Activated naive CD4-positive, alpha-beta T cell treated with anti-CD3 and anti-CD28 coated beads, Interleukin-2, amount 50 U/mL, for 72 hours (primary cell): ENCODE measurements at regions not wholly inside any gene's neighbourhood (a gene's known extent, or its start where the extent isn't known, plus 50 kb on each side); places are given as distances from the start of the nearest gene placed in this dataset.

ENCODE experiments used
- ATAC-seq, 2 donors: fragments of 150-1000 bp; cut with Tn5 transposase; 2 replicates each; pipeline ENCODE4 v1.10.0; 2021; ENCODE audit warnings: mild to moderate bottlenecking in 2 of 2, moderate library complexity in 2 of 2
- DNase-seq, 2 donors: peaks; one replicate each; pipeline ENCODE4 v3.0.0; 2021 to 2022; ENCODE audit warnings: low spot score in 2 of 2
- H3K27ac Mint-ChIP-seq, 2 donors: one replicate each; pipeline ENCODE4 v1.8.0; 2022; ENCODE audit warnings: mild to moderate bottlenecking in 2 of 2, mixed read lengths in 2 of 2
- H3K36me3 Mint-ChIP-seq, 2 donors: one replicate each; pipeline ENCODE4 v1.8.0; 2022; ENCODE audit warnings: mixed read lengths in 2 of 2
- H3K9me3 Mint-ChIP-seq, 2 donors: one replicate each; pipeline ENCODE4 v1.8.0; 2022; ENCODE audit warnings: mixed read lengths in 2 of 2

DNA sequence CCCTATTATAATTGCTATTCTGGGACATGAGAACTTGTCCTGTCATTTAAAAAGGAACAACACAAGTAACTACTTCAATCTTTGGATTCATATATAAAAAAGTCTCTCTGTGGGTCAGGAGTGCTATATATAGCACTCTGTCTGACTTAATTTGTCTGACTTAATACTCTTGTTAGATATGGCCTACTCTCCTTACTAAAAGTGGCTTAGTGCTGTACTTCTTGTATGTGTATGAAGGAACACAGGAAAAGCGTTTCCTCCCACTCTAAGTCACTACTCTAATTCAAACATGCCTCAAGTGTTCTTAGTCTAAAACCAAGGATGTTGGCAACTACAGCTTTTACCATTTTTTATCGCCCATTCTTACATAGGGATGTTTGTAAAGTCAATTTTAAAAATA is 255.2 kb upstream of the ROBO1 start:
- no peak for ATAC-seq
- no peak for DNase-seq
- H3K36me3 Mint-ChIP-seq: peaks cover 0 to 4% of the 10 kb centered on the region in 2 donors
- no peak overlapping the region for H3K27ac Mint-ChIP-seq
- peaks cover 8 to 15% of the 10 kb centered on the region in 2 donors for H3K9me3 Mint-ChIP-seq

DNA sequence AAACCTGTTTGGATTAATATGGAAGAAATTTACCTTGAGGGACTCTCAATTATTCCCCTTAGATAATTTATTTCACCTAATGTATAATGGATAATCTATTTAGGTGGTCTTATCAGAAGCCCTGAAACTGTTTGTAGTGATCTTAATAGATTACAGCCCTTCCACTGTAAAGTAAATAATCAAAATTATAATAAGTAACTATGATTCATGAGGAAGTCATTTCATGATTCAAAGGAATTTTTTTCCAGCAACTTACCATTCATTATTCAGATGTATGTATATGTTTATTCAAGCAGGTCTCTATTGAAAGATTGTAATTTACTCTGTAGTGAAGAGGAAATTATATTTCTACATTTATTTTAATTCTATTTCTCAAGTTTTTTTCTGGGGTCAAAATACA is 250.6 kb upstream of the ROBO1 start:
- DNase-seq (no peak), ATAC-seq (no peak)
- H3K9me3 Mint-ChIP-seq: peaks cover 9 to 10% of the 10 kb centered on the region in 2 donors
- H3K27ac Mint-ChIP-seq: no peak overlapping the region
- H3K36me3 Mint-ChIP-seq: no peaks in the 10 kb centered on the region

DNA sequence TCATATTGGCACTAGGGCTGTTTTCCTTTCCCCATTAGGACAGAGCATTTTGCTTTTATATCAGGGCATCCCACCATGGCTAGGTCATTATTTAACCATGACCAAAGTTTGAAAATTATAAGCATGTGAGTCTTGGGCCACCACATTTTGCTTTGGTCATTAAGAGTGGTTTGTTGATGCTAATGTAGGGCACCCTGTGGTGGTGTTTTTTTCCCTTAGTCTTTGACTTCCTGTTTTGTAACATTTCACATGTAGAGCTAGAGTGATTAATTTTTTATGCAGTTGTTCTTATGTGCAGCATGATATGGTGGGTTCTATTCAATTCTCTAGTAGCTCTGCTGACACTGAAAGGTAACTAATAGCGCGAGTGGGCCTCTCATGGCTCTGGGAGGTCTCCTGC is 249.6 kb upstream of the ROBO1 start:
- Mint-ChIP-seq H3K27ac (no peak overlapping the region), H3K9me3 (peaks cover 11% of the 10 kb centered on the region in 2 donors), H3K36me3 (no peaks in the 10 kb centered on the region)
- DNase-seq (no peak), ATAC-seq (no peak)

DNA sequence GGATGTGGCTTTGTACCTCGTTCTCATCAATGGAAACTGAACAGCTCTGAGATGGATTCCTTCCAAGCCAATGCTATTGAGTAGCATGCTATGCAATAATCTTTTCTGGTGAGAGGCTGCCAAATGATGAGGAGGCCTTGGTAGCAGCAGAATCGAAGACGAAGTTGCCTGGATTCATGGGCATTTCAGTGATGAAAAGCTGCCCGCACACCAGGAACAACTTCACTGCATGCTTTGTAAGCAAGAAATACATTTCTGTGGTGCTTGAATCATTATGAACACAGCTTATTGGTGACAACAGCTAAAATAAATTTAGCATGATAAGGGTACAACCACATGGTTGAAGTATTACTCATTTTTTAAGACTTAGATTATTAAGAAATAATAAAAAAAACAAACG is 246.8 kb upstream of the ROBO1 start:
- DNase-seq (no peak), ATAC-seq (no peak)
- Mint-ChIP-seq H3K27ac (no peak overlapping the region), H3K36me3 (no peaks in the 10 kb centered on the region), H3K9me3 (peaks cover 8 to 9% of the 10 kb centered on the region in 2 donors)

DNA sequence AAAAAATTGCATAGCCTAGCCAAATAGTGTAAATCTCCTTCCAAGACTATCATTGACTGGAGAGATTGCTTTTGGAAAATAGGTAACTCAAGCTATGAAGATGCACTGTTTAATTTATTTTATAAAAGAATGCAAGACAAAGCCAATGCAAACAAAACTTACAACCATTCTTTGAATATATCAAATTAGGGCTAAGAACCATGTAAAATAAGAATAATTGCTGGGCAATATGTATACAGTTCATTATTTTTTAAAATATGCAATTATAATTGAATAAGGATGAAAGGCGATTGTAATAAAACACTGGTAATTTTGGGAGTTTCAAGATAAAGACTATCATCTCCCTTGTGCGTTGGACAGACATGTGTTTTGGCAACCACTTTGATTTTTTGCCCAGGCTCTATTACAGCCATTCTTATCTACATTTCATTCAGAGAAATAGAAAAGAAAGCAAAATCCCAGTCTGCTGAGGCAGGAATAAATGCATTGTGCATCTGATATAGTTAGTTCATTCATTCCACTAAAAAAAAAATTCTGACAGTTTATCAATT is 242.3 kb upstream of the ROBO1 start:
- DNase-seq (no peak), ATAC-seq (no peak)
- no peak overlapping the region for H3K27ac Mint-ChIP-seq
- no peaks in the 10 kb centered on the region for H3K36me3 Mint-ChIP-seq
- H3K9me3 Mint-ChIP-seq: peaks cover 14 to 16% of the 10 kb centered on the region in 2 donors

DNA sequence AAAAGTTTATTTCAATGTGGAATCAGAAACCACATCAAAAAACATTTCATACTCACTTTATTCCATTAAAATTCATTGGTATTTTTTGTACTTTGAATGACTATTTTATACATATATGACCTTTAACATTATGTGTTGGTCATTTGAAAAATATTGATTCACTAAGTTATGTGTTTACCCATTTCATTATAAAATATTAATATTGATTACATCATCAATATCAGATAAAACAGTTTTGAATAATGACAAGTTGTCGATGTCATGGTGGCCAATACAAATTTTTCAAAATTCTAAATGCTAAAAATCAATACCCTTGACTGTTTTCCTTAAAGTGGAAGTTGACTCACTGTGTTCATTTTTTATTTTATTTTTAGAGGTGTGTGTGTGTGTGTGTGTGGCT is 239.7 kb upstream of the ROBO1 start:
- H3K36me3 Mint-ChIP-seq: no peaks in the 10 kb centered on the region
- no peak overlapping the region for H3K27ac Mint-ChIP-seq
- ATAC-seq (no peak), DNase-seq (no peak)
- peaks cover 16 to 18% of the 10 kb centered on the region in 2 donors for H3K9me3 Mint-ChIP-seq

DNA sequence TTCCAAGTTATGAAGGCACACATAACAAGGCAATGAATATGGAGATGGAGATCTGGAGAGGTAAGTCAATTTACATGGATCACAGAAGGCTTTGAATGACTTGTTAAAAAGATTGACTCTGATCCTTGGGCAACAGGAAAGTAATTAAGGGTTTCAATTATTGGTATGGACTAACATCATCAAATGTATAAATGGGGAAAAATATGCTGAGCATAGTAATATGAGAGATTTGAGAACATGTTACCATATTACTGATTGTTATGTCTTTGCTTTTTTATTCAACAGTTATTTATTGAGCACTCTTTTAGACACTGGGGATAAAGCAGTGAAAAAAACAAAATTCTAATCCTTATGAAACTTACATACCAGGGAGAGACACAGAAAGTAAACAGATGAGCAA is 238.5 kb upstream of the ROBO1 start:
- ATAC-seq: no peak
- no peak overlapping the region for H3K27ac Mint-ChIP-seq
- peaks cover 13% of the 10 kb centered on the region in 2 donors for H3K9me3 Mint-ChIP-seq
- H3K36me3 Mint-ChIP-seq: no peaks in the 10 kb centered on the region
- DNase-seq: no peak

DNA sequence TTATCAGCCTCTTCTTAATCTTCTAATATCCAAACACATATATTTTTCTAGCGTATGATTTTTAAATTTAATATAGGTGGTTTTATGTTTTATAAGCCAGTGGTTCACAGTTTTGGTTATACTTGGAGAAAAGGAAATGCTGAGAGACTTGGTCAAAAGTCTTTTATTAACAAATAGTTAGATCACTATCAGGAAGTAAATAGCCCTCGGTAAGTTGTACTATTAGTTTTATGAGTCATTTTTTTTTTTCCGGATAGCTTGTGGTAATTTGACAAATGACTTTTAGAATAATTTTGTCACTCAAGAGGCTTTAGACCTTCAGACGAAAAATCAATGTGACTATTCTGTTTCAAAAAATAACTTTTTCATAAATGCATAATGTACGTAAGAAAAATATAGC is 232.2 kb upstream of the ROBO1 start:
- ATAC-seq (no peak), DNase-seq (no peak)
- peaks cover 4 to 10% of the 10 kb centered on the region in 2 donors for H3K9me3 Mint-ChIP-seq
- H3K27ac Mint-ChIP-seq: no peak overlapping the region
- H3K36me3 Mint-ChIP-seq: no peaks in the 10 kb centered on the region

DNA sequence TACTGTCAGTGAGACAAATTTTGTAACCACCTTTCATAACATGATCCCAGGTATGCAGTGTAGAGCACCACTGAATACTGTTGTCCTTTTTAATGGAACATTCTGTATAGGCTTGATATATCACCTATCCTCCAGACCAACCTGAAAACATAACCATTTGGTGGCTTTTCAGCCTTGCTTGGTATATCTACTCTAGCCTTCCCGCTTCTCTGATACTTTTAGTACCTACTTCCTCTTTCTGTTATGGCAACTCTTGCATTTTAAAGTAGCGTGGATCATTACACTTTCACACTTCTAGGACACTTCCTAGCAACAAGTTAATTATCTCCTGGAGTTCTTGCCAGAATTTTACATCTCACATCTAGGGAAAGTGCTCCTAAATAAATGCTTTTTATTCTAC is 226.6 kb upstream of the ROBO1 start:
- no peak overlapping the region for H3K27ac Mint-ChIP-seq
- DNase-seq (no peak), ATAC-seq (no peak)
- peaks cover 14 to 18% of the 10 kb centered on the region in 2 donors for H3K9me3 Mint-ChIP-seq
- H3K36me3 Mint-ChIP-seq: no peaks in the 10 kb centered on the region

DNA sequence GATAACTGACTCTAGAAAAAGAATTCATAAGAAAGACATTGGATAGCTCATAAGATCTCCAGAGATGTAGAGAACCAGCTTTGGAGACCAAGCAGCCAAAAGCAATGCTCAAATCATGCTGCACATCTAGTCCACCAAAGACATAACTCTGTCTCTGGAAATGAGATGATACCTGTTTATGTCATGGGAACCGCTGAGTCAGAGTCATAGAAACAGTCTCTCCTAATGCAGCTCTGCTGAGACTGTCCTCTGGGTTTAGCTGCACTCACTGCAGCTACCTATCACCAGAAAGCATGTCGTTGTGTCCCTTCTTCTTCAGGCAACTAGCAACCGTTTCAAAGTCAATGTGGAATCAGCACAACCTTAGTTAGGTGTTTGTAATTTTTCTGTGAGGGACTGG is 218.5 kb upstream of the ROBO1 start:
- H3K27ac Mint-ChIP-seq: no peak overlapping the region
- ATAC-seq: no peak
- peaks cover 18 to 19% of the 10 kb centered on the region in 2 donors for H3K9me3 Mint-ChIP-seq
- H3K36me3 Mint-ChIP-seq: peaks cover 0 to 5% of the 10 kb centered on the region in 2 donors
- DNase-seq: no peak

DNA sequence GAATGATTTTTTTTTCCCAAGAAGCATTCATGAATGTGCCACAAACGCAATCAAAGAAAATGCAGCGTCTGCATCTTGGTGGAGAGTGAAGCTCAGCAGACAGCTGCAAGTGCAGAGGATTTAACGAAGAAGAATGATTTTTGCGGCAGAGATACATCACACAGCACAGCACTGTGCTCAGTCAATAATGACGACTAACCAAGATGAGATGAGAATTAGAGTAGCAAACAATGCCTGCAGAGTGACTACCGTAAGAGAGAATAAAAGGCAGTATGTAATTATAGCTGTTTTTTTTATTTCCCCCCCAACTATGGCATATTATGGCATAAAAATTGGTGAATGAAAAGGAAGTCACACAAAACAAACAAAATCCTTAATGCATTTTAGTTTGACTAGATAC is 218.0 kb upstream of the ROBO1 start:
- no peak for ATAC-seq
- Mint-ChIP-seq H3K27ac (no peak overlapping the region), H3K36me3 (peaks cover 0 to 5% of the 10 kb centered on the region in 2 donors), H3K9me3 (peaks cover 18 to 19% of the 10 kb centered on the region in 2 donors)
- no peak for DNase-seq

DNA sequence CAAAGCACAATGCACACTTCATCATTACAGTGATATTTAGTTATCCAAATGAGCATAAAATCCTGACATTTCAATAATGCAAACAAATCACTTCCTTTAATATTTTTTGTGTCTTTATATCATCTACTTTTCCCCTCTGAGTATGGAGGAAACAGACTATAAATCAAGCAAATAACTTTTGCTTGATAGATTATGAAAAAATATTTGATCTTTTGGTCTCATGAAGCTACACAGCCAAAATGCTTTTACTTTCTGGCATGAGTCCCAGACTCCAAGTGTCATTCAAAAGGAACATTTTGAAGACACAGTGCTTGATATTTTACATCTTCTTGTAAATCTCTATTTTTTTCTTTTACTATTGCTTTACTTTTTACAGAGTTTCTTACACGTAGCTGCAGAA is 215.3 kb upstream of the ROBO1 start:
- ATAC-seq (no peak), DNase-seq (no peak)
- Mint-ChIP-seq H3K36me3 (no peaks in the 10 kb centered on the region), H3K27ac (no peak overlapping the region), H3K9me3 (peaks cover 20 to 21% of the 10 kb centered on the region in 2 donors)

DNA sequence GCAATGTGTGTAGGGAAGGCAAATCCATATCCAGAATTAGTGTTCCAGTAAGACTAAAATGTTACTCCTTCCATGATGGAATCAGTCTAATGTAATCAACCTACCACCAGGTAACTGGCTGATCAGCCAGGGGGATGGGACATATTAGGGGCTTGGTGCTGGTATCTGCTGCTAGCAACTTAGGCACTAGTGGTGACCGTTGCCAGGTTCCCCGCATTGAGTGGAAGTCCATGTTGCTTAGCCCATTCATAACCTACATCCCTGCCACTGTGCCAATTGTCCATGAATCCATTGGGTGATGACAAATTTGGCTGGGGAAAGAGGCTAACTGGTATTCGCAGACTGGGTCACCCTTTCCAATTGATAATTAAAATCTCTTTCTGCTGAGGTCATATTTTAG is 212.2 kb upstream of the ROBO1 start:
- Mint-ChIP-seq H3K36me3 (peaks cover 0 to 9% of the 10 kb centered on the region in 2 donors), H3K9me3 (peaks cover 31 to 32% of the 10 kb centered on the region in 2 donors), H3K27ac (no peak overlapping the region)
- ATAC-seq (no peak), DNase-seq (no peak)

DNA sequence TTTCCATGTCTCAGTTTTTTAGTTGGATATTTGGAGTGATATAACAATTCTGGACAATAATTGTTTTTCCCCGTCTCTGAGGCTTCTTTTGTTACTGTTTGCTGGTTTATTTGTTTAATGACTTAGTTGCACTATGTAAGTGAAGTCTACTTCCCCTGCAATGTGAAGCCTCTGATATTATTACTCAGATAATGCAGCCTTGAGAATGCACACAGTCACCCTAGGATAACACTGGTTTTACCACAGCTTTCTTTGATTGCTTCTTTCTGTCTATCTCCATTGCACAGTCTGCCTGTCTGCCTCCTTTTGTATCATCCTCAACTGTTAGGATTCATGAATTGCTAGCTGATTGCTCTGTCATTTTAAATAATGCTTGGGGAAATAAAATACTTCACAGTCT is 208.7 kb upstream of the ROBO1 start:
- Mint-ChIP-seq H3K36me3 (peaks cover 0 to 9% of the 10 kb centered on the region in 2 donors), H3K9me3 (peaks cover 26 to 31% of the 10 kb centered on the region in 2 donors), H3K27ac (no peak overlapping the region)
- DNase-seq (no peak), ATAC-seq (no peak)

DNA sequence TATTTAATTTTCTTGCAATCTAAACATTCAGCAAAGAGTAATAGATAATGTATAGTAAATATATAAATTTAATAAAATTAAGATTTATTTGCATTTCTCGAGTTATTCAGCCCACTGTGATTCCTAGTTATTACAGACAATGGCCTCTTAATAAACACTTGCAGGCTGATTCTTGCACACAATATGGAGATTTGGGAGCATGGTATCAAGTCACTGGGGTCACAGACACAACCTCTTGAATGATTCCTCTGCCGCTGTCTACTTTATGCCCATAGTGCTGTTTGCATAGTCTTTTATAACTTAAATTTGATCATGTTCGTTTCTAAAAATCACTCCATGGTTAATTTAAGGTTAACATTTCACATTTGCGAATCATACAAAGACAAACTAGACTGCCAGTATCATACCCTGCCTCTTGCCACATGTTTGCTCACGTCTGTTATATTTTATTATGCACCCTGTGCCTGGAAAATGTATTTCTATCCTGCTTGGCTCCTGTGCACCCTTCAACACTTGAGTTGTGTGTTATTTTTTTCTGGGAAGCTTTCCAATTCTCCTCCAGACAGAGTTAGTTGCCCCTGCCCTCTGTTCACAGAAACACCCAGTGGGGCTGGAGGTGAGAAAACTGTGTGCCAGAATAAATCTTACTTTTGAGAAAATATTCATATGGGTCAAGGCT is 206.3 kb upstream of the ROBO1 start:
- no peak for ATAC-seq
- no peak for DNase-seq
- no peak overlapping the region for H3K27ac Mint-ChIP-seq
- H3K9me3 Mint-ChIP-seq: peaks cover 24 to 36% of the 10 kb centered on the region in 2 donors
- peaks cover 0 to 9% of the 10 kb centered on the region in 2 donors for H3K36me3 Mint-ChIP-seq

DNA sequence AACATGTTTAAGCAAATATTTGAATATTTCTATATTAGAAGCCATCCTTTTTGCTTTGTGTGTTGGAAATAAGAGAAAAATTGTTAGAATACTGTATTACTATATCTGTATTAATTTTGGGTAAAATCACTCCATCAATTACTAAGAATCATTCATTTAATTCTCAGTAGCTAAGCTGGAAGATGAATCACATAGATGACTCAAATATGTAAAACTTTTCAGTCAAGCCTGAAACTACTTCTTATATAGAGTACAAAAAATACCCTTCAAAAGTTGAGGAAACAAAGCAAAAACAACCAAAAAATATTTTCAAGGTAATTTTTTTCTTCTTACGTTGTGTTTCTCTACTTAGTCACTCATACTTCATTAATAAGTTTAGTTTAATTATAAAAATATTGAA is 205.7 kb upstream of the ROBO1 start:
- ATAC-seq: no peak
- Mint-ChIP-seq H3K9me3 (peaks cover 22 to 34% of the 10 kb centered on the region in 2 donors), H3K36me3 (peaks cover 0 to 9% of the 10 kb centered on the region in 2 donors), H3K27ac (no peak overlapping the region)
- DNase-seq: no peak

DNA sequence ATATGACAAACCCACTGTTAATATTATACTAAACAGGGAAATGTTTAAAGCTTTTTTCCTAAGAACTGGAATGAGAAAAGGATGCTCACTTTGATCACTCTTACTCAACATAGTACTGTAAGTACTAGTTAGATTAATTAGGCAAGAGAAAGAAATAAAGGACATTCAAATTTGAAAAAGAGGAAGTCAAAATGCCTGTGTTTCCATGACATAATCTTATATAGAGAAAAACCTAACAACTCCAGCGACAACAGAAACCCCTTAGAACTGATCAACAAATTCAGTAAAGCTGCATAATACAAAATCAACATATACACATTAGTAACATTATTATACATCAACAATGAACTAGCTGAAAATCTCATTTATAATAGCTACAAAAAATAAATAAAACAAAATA is 200.6 kb upstream of the ROBO1 start:
- DNase-seq (no peak), ATAC-seq (no peak)
- Mint-ChIP-seq H3K9me3 (peaks cover 7% of the 10 kb centered on the region in 2 donors), H3K27ac (no peak overlapping the region), H3K36me3 (no peaks in the 10 kb centered on the region)

DNA sequence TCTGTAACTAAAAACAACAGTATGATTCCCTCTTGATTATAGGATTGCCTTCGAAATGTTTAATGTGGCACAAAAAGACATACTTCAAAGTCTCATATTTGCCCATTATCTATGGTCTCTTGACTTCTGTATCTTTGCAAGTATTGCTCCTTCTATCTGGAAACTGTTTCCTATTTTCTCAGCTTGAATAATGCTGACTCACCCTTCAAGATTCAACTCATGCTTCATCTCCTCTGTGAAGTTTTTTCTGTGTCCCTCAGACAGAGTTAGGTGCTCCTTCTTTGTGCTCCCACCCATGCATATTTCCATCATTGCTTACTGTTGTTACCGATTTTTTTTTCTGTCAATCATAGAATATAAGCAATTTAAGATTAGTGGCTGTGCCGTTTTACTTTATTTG is 192.8 kb upstream of the ROBO1 start:
- no peaks in the 10 kb centered on the region for H3K36me3 Mint-ChIP-seq
- peaks cover 13 to 16% of the 10 kb centered on the region in 2 donors for H3K9me3 Mint-ChIP-seq
- no peak overlapping the region for H3K27ac Mint-ChIP-seq
- ATAC-seq (no peak), DNase-seq (no peak)
